Renal pelvis (tissue), 1 donor: ENCODE measurements at regions not wholly inside any gene's neighbourhood (a gene's known extent, or its start where the extent isn't known, plus 50 kb on each side); places are given as distances from the start of the nearest gene placed in this dataset.

Experiments used
- DNase-seq: peaks from one replicate; pipeline ENCODE4 v3.0.0-alpha.2; 2013

GRCh38 chr1:98032958-98033357, 112.1 kb upstream of the DPYD start:
- DNase-seq = no peak

GRCh38 chr1:98030976-98031375, 110.1 kb upstream of the DPYD start:
- DNase-seq = no peak

- no peak for DNase-seq
These were observed 109.6 kb upstream of the DPYD start for GRCh38 chr1:98030483-98030882.

- no peak for DNase-seq
These were observed 108.0 kb upstream of the DPYD start for GRCh38 chr1:98028800-98029199.

- DNase-seq = no peak
These were observed 106.4 kb upstream of the DPYD start for GRCh38 chr1:98027103-98027705.

- no peak for DNase-seq
These were observed 105.0 kb upstream of the DPYD start for GRCh38 chr1:98025858-98026257.

GRCh38 chr1:98021126-98021525, 100.3 kb upstream of the DPYD start:
- DNase-seq = no peak

GRCh38 chr1:98019747-98020146, 98.9 kb upstream of the DPYD start:
- DNase-seq = no peak

- DNase-seq = no peak
These were observed 97.2 kb upstream of the DPYD start for GRCh38 chr1:98018074-98018473.

- DNase-seq = no peak
These were observed 96.3 kb upstream of the DPYD start for GRCh38 chr1:98017184-98017583.

- no peak for DNase-seq
These were observed 87.5 kb upstream of the DPYD start for GRCh38 chr1:98008373-98008772.

- no peak for DNase-seq
These were observed 84.6 kb upstream of the DPYD start for GRCh38 chr1:98005326-98006010.

GRCh38 chr1:98003442-98003841, 82.6 kb upstream of the DPYD start:
- no peak for DNase-seq

GRCh38 chr1:98002288-98002687, 81.5 kb upstream of the DPYD start:
- DNase-seq = no peak

- no peak for DNase-seq
These were observed 80.9 kb upstream of the DPYD start for GRCh38 chr1:98001764-98002163.

GRCh38 chr1:97999320-97999719, 78.5 kb upstream of the DPYD start:
- DNase-seq = no peak

GRCh38 chr1:97996880-97997279, 76.0 kb upstream of the DPYD start:
- no peak for DNase-seq

GRCh38 chr1:97989094-97989680, 68.4 kb upstream of the DPYD start:
- no peak for DNase-seq

- no peak for DNase-seq
These were observed 65.5 kb upstream of the DPYD start for GRCh38 chr1:97986041-97987005.

- DNase-seq = no peak
These were observed 62.3 kb upstream of the DPYD start for GRCh38 chr1:97983126-97983525.

- DNase-seq = no peak
These were observed 59.7 kb upstream of the DPYD start for GRCh38 chr1:97980530-97980929.

GRCh38 chr1:97976801-97977200, 56.0 kb upstream of the DPYD start:
- no peak for DNase-seq
